H1 (cell line): ENCODE measurements at regions not wholly inside any gene's neighbourhood (a gene's known extent, or its start where the extent isn't known, plus 50 kb on each side); places are given as distances from the start of the nearest gene placed in this dataset.

Experiments
- ATF3 ChIP-seq: IDR thresholded peaks from 2 replicates; pipeline ENCODE4 v1.6.1; 2011; ENCODE audit warnings: low read depth, mild to moderate bottlenecking, low read length; ENCODE audit not compliant: insufficient read depth
- CEBPB ChIP-seq: IDR thresholded peaks from 2 replicates; pipeline ENCODE4 v1.6.1; 2012; ENCODE audit warnings: low read depth, low read length
- KDM4A ChIP-seq: IDR thresholded peaks from one replicate; pipeline ENCODE4 v1.7.1; 2012; ENCODE audit warnings: low read depth, mild to moderate bottlenecking, moderate library complexity, low read length, inconsistent platforms; ENCODE audit not compliant: severe bottlenecking
- RAD21 ChIP-seq, 2 experiments: IDR thresholded peaks in 1 of 2; conservative IDR thresholded peaks in 1 of 2; 2 replicates each; pipeline ENCODE4 v1.6.1; 2011; ENCODE audit warnings: low read depth in 2 of 2, low read length in 2 of 2, improper control_type of control experiment in 1 of 2, inconsistent platforms in 1 of 2, mild to moderate bottlenecking in 1 of 2, moderate library complexity in 1 of 2
- USF2 ChIP-seq: IDR thresholded peaks from 2 replicates; pipeline ENCODE4 v1.6.1; 2011; ENCODE audit warnings: low read length, improper control_type of control experiment

GRCh38 chr14:104375551-104376201, 203.9 kb upstream of the C14orf180 start (continued):
- TF ChIP-seq USF2 (no peak), ATF3 (no peak), CEBPB (no peak), KDM4A (no peak), RAD21 (IDR thresholded peaks at IDR 0.05 in 1 of 2, conservative IDR thresholded peaks at IDR 0.05 in 1 of 2; ENCODE audit: low read depth in 2 of 2, low read length in 2 of 2) (no peak)
